Activated T-helper 1 cell treated with anti-CD3 and anti-CD28 coated beads, Interleukin-12 subunit alpha, Interleukin-12 subunit beta, Interleukin-2, Interleukin-4 antibody, amounts not matched to agents 30 ng/mL and 10 ng/mL and 1 ng/mL, durations not matched to agents 14 hours and 24 hours and 36 hours (primary cell): ENCODE measurements at regions not wholly inside any gene's neighbourhood (a gene's known extent, or its start where the extent isn't known, plus 50 kb on each side); places are given as distances from the start of the nearest gene placed in this dataset.

Source experiments
- DNase-seq: peaks from one replicate; pipeline ENCODE4 v3.0.0; 2021; ENCODE audit warnings: low spot score
- H3K27ac Mint-ChIP-seq: one replicate; pipeline ENCODE4 v1.8.0; 2021; ENCODE audit warnings: mild to moderate bottlenecking, mixed read lengths
- H3K27me3 Mint-ChIP-seq: one replicate; pipeline ENCODE4 v1.8.0; 2022; ENCODE audit warnings: mild to moderate bottlenecking, moderate library complexity, mixed read lengths; ENCODE audit not compliant: insufficient read depth
- H3K36me3 Mint-ChIP-seq: one replicate; pipeline ENCODE4 v1.8.0; 2021; ENCODE audit warnings: low read depth, mixed read lengths
- H3K4me1 Mint-ChIP-seq: one replicate; pipeline ENCODE4 v1.8.0; 2021; ENCODE audit warnings: low read depth, mixed read lengths
- H3K4me3 Mint-ChIP-seq: one replicate; pipeline ENCODE4 v1.8.0; 2021; ENCODE audit warnings: mild to moderate bottlenecking, moderate library complexity, mixed read lengths
- H3K9me3 Mint-ChIP-seq: one replicate; pipeline ENCODE4 v1.8.0; 2021; ENCODE audit warnings: mixed read lengths
- intact Hi-C: fragments of 100-400 bp; cut with micrococcal nuclease; formaldehyde crosslinking; loops from one replicate; pipeline ENCODE4 v1.15.1; 2024

DNA sequence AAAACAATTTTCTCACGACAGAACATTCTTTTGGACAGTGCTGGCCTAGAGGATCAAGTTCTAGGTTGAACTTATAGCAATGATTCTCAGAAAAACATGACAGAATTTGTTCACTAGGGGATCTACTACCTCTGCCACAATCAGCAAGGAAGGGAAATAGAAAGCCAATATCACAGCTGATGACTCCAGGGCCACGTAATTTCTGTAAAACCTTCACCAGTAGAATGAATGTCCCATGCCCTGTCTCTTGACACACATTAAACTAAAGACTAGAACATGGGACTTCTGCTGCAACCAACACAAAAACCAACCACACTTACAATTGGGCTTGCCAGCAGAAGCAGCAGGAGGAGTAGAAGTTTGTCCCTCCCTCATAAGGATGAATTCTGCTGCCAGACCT is 86.0 kb upstream of the NPFFR2 start:
- no peaks in the 10 kb centered on the region for H3K27me3 Mint-ChIP-seq
- H3K9me3 Mint-ChIP-seq = peaks cover 11% of the 10 kb centered on the region
- intact Hi-C loops = no loop called here
- no peak overlapping the region for H3K27ac Mint-ChIP-seq
- DNase-seq = no peak
- no peak overlapping the region for H3K4me3 Mint-ChIP-seq
- no peaks in the 10 kb centered on the region for H3K4me1 Mint-ChIP-seq
- no peaks in the 10 kb centered on the region for H3K36me3 Mint-ChIP-seq

DNA sequence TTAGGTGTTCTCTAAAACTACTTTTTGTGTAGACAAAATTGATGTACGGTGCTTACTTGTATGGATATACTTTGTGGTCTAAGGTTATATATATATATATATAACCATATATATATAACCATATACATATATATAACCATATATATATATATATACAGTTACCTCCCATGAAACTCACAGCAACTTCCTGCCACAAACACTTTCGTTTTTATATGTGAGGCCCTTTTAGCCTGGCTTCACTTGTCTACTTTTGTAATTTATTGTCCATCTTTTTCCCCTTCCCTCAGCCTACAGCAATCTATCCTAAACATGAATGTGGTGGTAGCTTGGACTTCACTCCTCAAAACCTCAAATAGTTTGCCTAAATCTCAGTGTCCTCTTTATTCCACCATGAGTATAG is 72.8 kb upstream of the NPFFR2 start:
- Mint-ChIP-seq H3K4me1 (no peaks in the 10 kb centered on the region), H3K4me3 (no peak overlapping the region)

DNA sequence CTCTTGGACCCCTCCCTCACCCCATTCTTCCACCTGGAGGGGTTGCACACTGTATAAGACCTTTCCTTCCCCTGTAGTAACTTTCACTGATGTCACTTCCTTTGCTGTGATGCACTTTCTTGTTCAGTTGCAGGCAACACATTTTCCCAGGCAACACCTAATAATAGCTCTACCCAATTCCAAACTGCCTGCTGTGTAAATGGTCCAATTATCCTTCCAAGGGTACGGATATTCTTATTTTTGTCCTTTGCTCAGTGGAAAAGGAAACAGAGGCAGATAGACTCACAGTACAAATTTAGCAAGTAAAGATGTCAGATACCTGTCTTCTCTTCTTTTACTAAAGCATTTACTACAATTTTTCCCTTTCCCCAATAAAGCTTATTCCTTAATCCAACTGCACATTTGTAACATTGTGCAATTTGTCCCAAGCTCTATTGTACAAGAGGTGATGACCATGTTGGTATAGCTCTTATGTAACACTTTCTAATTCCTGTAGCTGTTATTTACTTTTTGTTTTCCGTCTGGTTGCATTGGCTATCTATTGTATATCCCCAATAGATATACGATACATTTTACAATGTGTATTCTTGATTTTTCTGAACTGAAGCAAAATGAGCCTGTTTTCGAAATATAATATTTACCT is 69.1 kb upstream of the NPFFR2 start:
- Mint-ChIP-seq H3K4me3 (no peak overlapping the region), H3K36me3 (no peaks in the 10 kb centered on the region), H3K9me3 (no peaks in the 10 kb centered on the region), H3K27me3 (no peaks in the 10 kb centered on the region), H3K4me1 (no peaks in the 10 kb centered on the region), H3K27ac (no peak overlapping the region)
- intact Hi-C loops = no loop called here
- DNase-seq = no peak

More for the DNA sequence above, 72.8 kb upstream of the NPFFR2 start:
- Mint-ChIP-seq H3K9me3 (no peaks in the 10 kb centered on the region), H3K27me3 (no peaks in the 10 kb centered on the region), H3K27ac (no peak overlapping the region), H3K36me3 (no peaks in the 10 kb centered on the region)
- DNase-seq = no peak
- intact Hi-C loops = no loop called here

DNA sequence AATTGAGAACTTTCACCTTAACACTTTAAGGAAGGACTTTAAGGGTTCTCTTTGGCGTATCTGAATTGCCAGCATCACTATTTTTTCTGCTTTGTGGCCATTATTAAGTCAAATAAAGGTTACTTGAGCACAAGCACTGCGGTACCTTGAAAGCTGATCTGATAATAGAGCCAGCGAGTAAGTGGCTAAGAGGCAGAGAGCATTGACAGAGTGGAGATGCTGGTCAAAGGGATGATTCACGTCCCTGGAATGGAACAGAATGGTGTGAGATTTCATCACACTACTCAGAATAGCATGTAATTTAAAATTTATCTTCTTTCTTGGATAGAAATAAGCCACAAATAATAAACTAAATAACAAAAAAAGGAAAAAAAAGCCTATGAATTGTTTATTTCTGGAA is 57.1 kb upstream of the NPFFR2 start:
- Mint-ChIP-seq H3K27ac (no peak overlapping the region), H3K4me3 (no peak overlapping the region), H3K4me1 (no peaks in the 10 kb centered on the region), H3K9me3 (no peaks in the 10 kb centered on the region), H3K36me3 (no peaks in the 10 kb centered on the region), H3K27me3 (no peaks in the 10 kb centered on the region)
- DNase-seq = no peak
- intact Hi-C loops = no loop called here

DNA sequence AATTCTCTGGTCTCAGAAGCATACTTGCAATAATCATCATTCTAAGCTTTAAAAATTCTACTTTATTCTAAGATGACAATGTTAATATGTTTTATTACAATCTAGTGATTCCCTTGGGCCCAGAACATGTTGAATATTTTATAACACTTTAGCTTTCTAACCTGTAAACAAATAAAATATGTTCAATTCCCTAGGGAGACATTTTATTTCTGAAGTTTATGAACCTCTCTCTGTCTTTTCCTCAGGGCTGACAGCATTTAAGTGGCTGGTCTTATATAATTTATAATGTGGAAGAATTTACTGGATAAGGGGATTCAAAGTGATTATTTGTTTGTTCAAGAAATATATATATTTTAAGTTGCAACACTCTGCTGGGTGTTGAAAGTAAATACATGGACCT is 55.3 kb upstream of the NPFFR2 start:
- Mint-ChIP-seq H3K9me3 (no peaks in the 10 kb centered on the region), H3K27ac (no peak overlapping the region), H3K27me3 (no peaks in the 10 kb centered on the region), H3K4me1 (no peaks in the 10 kb centered on the region), H3K4me3 (no peak overlapping the region), H3K36me3 (no peaks in the 10 kb centered on the region)
- intact Hi-C loops = no loop called here
- no peak for DNase-seq

DNA sequence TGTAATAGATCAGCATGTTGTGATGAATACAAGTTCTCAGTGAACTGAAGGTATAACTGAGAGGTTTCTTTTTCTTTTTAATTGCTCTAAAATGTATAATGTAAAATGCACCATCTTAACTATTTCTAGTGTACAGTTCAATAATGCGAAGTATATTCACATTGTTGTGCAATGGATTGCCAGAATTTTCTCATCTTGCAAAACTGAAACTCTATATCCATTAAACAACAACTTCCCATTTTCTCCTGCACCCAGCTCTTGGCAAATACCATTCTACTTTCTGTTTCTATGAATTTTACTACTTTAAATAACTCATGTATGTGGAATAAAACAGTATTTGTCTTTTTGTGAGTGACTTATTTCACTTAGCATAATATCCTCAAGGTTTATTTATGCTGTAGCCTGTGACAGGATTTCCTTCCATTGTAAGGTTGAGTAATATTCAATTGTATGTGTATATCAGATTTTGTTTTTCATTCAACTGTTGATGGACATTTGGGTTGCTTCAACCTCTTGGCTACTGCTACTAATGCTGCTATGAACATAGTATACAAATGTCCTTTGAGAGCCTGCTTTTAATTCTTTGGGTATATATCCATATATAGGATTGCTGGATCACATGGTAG is 53.5 kb upstream of the NPFFR2 start:
- intact Hi-C loops = no loop called here
- H3K4me1 Mint-ChIP-seq = no peaks in the 10 kb centered on the region
- H3K9me3 Mint-ChIP-seq = no peaks in the 10 kb centered on the region
- H3K4me3 Mint-ChIP-seq = no peak overlapping the region
- DNase-seq = no peak
- no peaks in the 10 kb centered on the region for H3K36me3 Mint-ChIP-seq
- H3K27me3 Mint-ChIP-seq = no peaks in the 10 kb centered on the region
- H3K27ac Mint-ChIP-seq = no peak overlapping the region

DNA sequence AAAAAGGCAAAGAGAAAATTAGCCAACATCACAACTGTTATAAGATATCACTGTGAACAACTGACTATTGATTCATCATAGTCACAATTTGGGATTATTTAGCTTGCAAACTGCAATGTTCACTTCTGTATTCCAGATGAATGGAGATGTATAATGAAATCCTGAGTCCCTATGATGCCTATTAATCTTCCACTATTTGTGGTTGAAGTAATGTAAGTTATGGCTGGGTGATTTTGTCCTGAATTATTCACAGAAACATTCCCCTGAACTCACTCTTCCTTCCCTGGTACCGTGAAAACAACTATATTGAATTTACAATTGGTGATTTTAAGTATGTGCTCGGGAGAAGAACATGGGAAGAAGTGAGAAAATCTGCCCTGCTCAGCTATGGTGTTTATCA is 50.8 kb upstream of the NPFFR2 start:
- Mint-ChIP-seq H3K9me3 (no peaks in the 10 kb centered on the region), H3K27me3 (no peaks in the 10 kb centered on the region), H3K36me3 (no peaks in the 10 kb centered on the region), H3K27ac (no peak overlapping the region), H3K4me1 (no peaks in the 10 kb centered on the region), H3K4me3 (no peak overlapping the region)
- DNase-seq = no peak
- intact Hi-C loops = no loop called here
